Stomach (tissue), 4 donors: ENCODE measurements at regions not wholly inside any gene's neighbourhood (a gene's known extent, or its start where the extent isn't known, plus 50 kb on each side); places are given as distances from the start of the nearest gene placed in this dataset.

Source experiments
- EP300 ChIP-seq: sonication (generic); formaldehyde crosslinking; IDR thresholded peaks from one replicate; pipeline ENCODE4 v1.6.1; 2017; ENCODE audit warnings: antibody characterized with exemption
- POLR2A ChIP-seq, 4 donors: fragments of 450-650 bp; IDR thresholded peaks; one replicate each; pipeline ENCODE4 v1.6.1; 2016; ENCODE audit warnings: antibody characterized with exemption in 4 of 4, control low read depth in 2 of 4, mild to moderate bottlenecking in 1 of 4, moderate library complexity in 1 of 4
- POLR2AphosphoS5 ChIP-seq, 3 donors: sonication (generic); formaldehyde crosslinking; IDR thresholded peaks; one replicate each; pipeline ENCODE4 v1.6.1; 2016; ENCODE audit warnings: antibody characterized with exemption in 3 of 3
- TF ChIP-seq, protein P1 (sequence below), 7 experiments: fragments of 450-650 bp in 4 of 7; fragments of 200-600 bp in 3 of 7; sonication (generic) in 3 of 7; IDR thresholded peaks; one replicate each; pipeline ENCODE4 v1.5.1; 2016 to 2019; ENCODE audit warnings: antibody characterized with exemption in 7 of 7, control low read depth in 2 of 7, mild to moderate bottlenecking in 1 of 7

GRCh38 chr2:156206355-156206754 lies 126.2 kb downstream of the NR4A2 start:
- TF ChIP-seq, protein P1, sequence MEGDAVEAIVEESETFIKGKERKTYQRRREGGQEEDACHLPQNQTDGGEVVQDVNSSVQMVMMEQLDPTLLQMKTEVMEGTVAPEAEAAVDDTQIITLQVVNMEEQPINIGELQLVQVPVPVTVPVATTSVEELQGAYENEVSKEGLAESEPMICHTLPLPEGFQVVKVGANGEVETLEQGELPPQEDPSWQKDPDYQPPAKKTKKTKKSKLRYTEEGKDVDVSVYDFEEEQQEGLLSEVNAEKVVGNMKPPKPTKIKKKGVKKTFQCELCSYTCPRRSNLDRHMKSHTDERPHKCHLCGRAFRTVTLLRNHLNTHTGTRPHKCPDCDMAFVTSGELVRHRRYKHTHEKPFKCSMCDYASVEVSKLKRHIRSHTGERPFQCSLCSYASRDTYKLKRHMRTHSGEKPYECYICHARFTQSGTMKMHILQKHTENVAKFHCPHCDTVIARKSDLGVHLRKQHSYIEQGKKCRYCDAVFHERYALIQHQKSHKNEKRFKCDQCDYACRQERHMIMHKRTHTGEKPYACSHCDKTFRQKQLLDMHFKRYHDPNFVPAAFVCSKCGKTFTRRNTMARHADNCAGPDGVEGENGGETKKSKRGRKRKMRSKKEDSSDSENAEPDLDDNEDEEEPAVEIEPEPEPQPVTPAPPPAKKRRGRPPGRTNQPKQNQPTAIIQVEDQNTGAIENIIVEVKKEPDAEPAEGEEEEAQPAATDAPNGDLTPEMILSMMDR (IDR thresholded peaks at IDR 0.05): no peak
- TF ChIP-seq POLR2A (IDR thresholded peaks at IDR 0.05): no peak
- no peak for TF ChIP-seq EP300
- TF ChIP-seq POLR2AphosphoS5 (IDR thresholded peaks at IDR 0.05): no peak
